ENCODE measurements at regions not wholly inside any gene's neighbourhood (a gene's known extent, or its start where the extent isn't known, plus 50 kb on each side); places are given as distances from the start of the nearest gene placed in this dataset.

DNA sequence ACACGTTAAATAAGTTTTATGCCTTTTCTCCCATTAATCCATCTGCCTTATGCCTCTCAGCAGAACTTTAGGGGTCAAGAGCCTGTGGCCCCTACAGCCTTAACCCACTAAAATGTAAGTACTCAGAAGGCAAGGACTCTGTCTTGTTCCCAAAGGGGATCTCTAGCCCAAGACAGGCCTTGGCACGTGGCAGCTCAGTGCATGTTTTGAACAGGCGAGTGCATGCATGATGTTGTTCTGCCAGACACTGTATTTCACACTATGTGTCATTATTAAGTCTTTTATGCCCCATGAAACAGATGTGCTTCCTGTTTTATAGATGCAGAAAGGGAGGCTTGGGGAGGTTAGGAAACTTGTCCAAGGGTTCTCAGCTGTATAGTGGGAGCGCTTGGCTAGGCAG lies 102.8 kb downstream of the ETS2 start:
- no peak for DNase-seq
- TF ChIP-seq CTCF (IDR thresholded peaks at IDR 0.05), result no peak
- ATAC-seq, result no peak
- Histone ChIP-seq H3K27ac (no peak overlapping the region), H3K4me3 (no peak overlapping the region), H3K27me3 (no peaks in the 10 kb centered on the region), H3K36me3 (no peaks in the 10 kb centered on the region), H3K9me3 (no peaks in the 10 kb centered on the region), H3K4me1 (peaks cover 22 to 48% of the 10 kb centered on the region in 2 donors)
- intact Hi-C loops (cut with DNase I), result no loop called here

DNA sequence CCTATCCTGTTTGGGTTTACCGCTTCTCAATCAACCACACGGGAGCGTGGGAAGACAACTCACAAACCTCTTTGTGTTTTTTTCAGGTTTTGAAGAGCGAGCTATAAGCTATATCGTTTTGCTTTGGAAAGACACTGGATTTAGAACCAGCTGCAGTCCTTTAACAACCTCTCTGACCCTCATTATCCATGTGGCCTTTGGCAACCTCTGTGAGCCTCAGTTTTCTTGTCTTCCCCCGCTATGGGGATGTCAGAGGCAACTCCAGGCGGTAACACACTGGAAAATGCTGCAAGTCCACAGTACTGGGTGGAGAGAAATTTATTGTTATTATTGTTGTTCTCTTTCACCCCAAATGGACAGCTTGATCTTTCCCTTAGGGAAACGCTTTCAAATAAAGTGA lies 100.0 kb downstream of the ETS2 start:
- Histone ChIP-seq H3K4me1 (peaks cover 18 to 27% of the 10 kb centered on the region in 2 donors), H3K36me3 (no peaks in the 10 kb centered on the region), H3K4me3 (no peak overlapping the region), H3K27ac (no peak overlapping the region), H3K27me3 (no peaks in the 10 kb centered on the region), H3K9me3 (no peaks in the 10 kb centered on the region)
- DNase-seq (no peak), ATAC-seq (no peak)
- intact Hi-C loops (cut with DNase I), result no loop called here
- no peak for TF ChIP-seq CTCF (IDR thresholded peaks at IDR 0.05)

DNA sequence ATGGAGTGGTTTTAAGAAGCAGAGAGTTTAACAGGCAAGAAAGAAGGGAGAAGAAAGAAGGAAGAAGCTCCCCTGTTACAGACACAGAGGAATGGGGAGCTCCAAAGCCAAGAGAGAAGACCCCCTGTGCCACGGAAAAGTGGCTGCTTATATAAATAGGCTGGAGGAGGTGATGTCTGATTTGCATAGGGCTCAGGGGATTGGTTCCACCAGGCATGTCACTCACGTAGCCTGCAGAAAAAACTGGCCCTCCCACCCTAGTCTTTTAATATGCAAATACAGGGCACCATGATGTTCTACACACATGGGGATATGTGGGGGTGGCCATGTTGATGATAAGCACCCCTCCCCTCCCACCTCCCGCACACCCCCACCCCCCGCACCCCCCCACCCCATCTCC lies 99.6 kb downstream of the ETS2 start:
- Histone ChIP-seq H3K9me3 (no peaks in the 10 kb centered on the region), H3K4me1 (peaks cover 18 to 22% of the 10 kb centered on the region in 2 donors), H3K27me3 (no peaks in the 10 kb centered on the region), H3K36me3 (no peaks in the 10 kb centered on the region), H3K4me3 (no peak overlapping the region), H3K27ac (no peak overlapping the region)
- no peak for TF ChIP-seq CTCF (IDR thresholded peaks at IDR 0.05)
- intact Hi-C loops (cut with DNase I), result no loop called here
- DNase-seq (no peak), ATAC-seq (no peak)

GRCh38 chr21:38903690-38904139 lies 98.0 kb downstream of the ETS2 start:
- DNase-seq (no peak), ATAC-seq (no peak)
- H3K27me3 ChIP-seq, result no peaks in the 10 kb centered on the region
- H3K36me3 ChIP-seq, result no peaks in the 10 kb centered on the region
- TF ChIP-seq CTCF (IDR thresholded peaks at IDR 0.05), result no peak
- no peaks in the 10 kb centered on the region for H3K9me3 ChIP-seq
- peaks cover 15 to 19% of the 10 kb centered on the region in 2 donors for H3K4me1 ChIP-seq
- H3K4me3 ChIP-seq, result no peak overlapping the region
- intact Hi-C loops (cut with DNase I), result no loop called here
- H3K27ac ChIP-seq, result no peak overlapping the region

DNA sequence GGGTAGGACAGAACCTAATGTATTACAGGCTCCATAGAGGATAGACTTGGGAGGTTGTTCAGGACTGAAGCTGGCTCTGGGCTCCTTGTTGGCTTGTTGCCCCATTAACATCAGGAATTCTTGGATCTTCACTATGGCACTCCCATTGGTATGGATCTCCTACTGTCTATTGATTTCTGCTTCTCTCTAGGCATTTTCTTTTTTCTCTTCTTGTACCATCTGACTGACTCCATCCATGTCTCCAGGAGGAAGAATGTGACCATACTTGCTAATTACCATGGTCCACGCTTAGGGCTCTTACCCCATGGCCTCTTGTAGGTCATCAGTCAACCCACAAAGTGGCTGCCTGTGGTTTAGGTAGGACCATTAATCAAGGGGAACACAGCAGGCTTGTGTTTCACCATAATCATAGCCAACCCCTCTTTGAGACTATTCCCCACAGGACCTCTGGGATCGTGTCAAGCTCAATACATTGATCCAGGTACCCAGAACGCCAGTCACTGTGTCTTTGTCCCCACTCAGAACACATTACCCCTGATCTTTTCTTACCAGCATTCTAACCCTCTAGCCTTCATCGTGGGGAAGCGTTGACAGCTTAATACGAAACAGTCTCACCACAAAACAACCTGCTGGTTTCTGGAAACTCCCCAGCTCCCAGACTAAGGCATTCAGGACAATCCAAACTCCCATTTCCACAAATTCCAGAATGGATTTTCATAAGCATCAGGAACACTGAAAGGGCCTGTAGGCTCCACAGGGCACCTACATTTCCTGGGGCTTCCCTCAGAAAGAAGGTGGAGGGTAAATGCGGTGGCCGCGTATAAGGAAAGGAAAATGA lies 97.1 kb downstream of the ETS2 start:
- no peaks in the 10 kb centered on the region for H3K36me3 ChIP-seq
- intact Hi-C loops (cut with DNase I), result no loop called here
- H3K9me3 ChIP-seq, result no peaks in the 10 kb centered on the region
- DNase-seq (no peak), ATAC-seq (no peak)
- H3K27ac ChIP-seq, result no peak overlapping the region
- TF ChIP-seq CTCF (IDR thresholded peaks at IDR 0.05), result no peak
- peaks cover 13 to 20% of the 10 kb centered on the region in 2 donors for H3K4me1 ChIP-seq
- H3K27me3 ChIP-seq, result no peaks in the 10 kb centered on the region
- H3K4me3 ChIP-seq, result no peak overlapping the region

Data from left lung (tissue), 4 donors.